Esophagus muscularis mucosa (tissue), 4 donors: ENCODE measurements at regions not wholly inside any gene's neighbourhood (a gene's known extent, or its start where the extent isn't known, plus 50 kb on each side); places are given as distances from the start of the nearest gene placed in this dataset.

ENCODE experiments used
- EP300 ChIP-seq: sonication (generic); formaldehyde crosslinking; IDR thresholded peaks from one replicate; pipeline ENCODE4 v1.6.1; 2017; ENCODE audit warnings: antibody characterized with exemption
- POLR2A ChIP-seq: fragments of 450-650 bp; IDR thresholded peaks from one replicate; pipeline ENCODE4 v1.6.1; 2017; ENCODE audit warnings: antibody characterized with exemption, moderate library complexity, mild to moderate bottlenecking, low read depth
- POLR2AphosphoS5 ChIP-seq, 2 donors: sonication (generic); formaldehyde crosslinking; IDR thresholded peaks; one replicate each; pipeline ENCODE4 v1.6.1; 2017; ENCODE audit warnings: antibody characterized with exemption in 2 of 2
- TF ChIP-seq, protein P1 (sequence below), 3 experiments: fragments of 200-600 bp in 2 of 3; fragments of 450-650 bp in 1 of 3; sonication (generic) in 2 of 3; IDR thresholded peaks; one replicate each; pipeline ENCODE4 v1.5.1; 2017 to 2019; ENCODE audit warnings: antibody characterized with exemption in 3 of 3, mild to moderate bottlenecking in 2 of 3, moderate library complexity in 1 of 3

DNA sequence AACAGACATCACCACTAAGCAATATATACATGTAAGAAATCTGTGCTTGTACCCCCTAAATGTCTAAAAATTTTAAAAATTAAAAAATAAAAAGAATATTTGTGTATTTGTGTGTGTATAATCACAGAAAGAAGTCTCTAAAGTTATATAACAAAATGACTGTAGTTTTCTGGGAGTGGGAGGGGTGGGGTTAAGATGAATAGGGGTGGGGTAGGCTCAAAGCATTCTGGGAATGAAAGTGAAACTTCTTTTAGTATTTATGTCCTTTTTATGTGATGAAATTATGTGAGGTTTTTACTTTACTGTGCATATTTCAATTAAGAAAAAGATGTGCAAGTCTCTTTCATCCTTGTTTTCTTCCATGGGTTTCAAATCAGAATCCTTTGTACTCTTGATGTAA is 65.3 kb downstream of the FASLG start:
- TF ChIP-seq, protein P1, sequence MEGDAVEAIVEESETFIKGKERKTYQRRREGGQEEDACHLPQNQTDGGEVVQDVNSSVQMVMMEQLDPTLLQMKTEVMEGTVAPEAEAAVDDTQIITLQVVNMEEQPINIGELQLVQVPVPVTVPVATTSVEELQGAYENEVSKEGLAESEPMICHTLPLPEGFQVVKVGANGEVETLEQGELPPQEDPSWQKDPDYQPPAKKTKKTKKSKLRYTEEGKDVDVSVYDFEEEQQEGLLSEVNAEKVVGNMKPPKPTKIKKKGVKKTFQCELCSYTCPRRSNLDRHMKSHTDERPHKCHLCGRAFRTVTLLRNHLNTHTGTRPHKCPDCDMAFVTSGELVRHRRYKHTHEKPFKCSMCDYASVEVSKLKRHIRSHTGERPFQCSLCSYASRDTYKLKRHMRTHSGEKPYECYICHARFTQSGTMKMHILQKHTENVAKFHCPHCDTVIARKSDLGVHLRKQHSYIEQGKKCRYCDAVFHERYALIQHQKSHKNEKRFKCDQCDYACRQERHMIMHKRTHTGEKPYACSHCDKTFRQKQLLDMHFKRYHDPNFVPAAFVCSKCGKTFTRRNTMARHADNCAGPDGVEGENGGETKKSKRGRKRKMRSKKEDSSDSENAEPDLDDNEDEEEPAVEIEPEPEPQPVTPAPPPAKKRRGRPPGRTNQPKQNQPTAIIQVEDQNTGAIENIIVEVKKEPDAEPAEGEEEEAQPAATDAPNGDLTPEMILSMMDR (IDR thresholded peaks at IDR 0.05): no peak
- no peak for TF ChIP-seq POLR2AphosphoS5 (IDR thresholded peaks at IDR 0.05)
- no peak for TF ChIP-seq POLR2A
- no peak for TF ChIP-seq EP300
